ENCODE measurements at regions not wholly inside any gene's neighbourhood (a gene's known extent, or its start where the extent isn't known, plus 50 kb on each side); places are given as distances from the start of the nearest gene placed in this dataset.

GRCh38 chr2:175631245-175631623 is 370.8 kb downstream of the LNPK start:
- TF ChIP-seq PPARA (CRISPR knock-in tag; IDR thresholded peaks at IDR 0.05; ENCODE audit: borderline replicate concordance) (no peak), ISL1 (CRISPR knock-in tag; IDR thresholded peaks at IDR 0.05) (no peak), PATZ1 (CRISPR knock-in tag; IDR thresholded peaks at IDR 0.05; ENCODE audit: borderline replicate concordance) (no peak), CREB5 (CRISPR knock-in tag; IDR thresholded peaks at IDR 0.05; ENCODE audit: low read depth) (no peak), ZNF70 (CRISPR knock-in tag; IDR thresholded peaks at IDR 0.05) (no peak), CSRNP3 (CRISPR knock-in tag; IDR thresholded peaks at IDR 0.05) (no peak), ZFP30 (CRISPR knock-in tag; IDR thresholded peaks at IDR 0.05) (no peak), POU6F1 (CRISPR knock-in tag; IDR thresholded peaks at IDR 0.05; ENCODE audit: borderline replicate concordance, low read depth) (no peak), ARNTL (CRISPR knock-in tag; IDR thresholded peaks at IDR 0.05; ENCODE audit: borderline replicate concordance, low read depth) (no peak), CSDC2 (CRISPR knock-in tag; IDR thresholded peaks at IDR 0.05) (no peak), RARB (CRISPR knock-in tag; IDR thresholded peaks at IDR 0.05) (no peak)
